ENCODE measurements at regions not wholly inside any gene's neighbourhood (a gene's known extent, or its start where the extent isn't known, plus 50 kb on each side); places are given as distances from the start of the nearest gene placed in this dataset.

GRCh38 chr1:244157731-244158438, 106.8 kb downstream of the ZBTB18 start:
- no peak for DNase-seq

- DNase-seq: no peak
Observed at GRCh38 chr1:244159646-244160045, 108.6 kb downstream of the ZBTB18 start.

GRCh38 chr1:244160455-244161235, 109.6 kb downstream of the ZBTB18 start:
- no peak for DNase-seq

GRCh38 chr1:244161236-244161510, 110.1 kb downstream of the ZBTB18 start:
- DNase-seq: no peak

GRCh38 chr1:244162786-244163530, 111.9 kb downstream of the ZBTB18 start:
- DNase-seq: no peak

- DNase-seq: no peak
Observed at GRCh38 chr1:244163861-244164510, 112.9 kb downstream of the ZBTB18 start.

- no peak for DNase-seq
Observed at GRCh38 chr1:244164511-244164890, 113.4 kb downstream of the ZBTB18 start.

GRCh38 chr1:244165021-244165420, 113.9 kb downstream of the ZBTB18 start:
- no peak for DNase-seq

- no peak for DNase-seq
Observed at GRCh38 chr1:244165701-244166100, 114.6 kb downstream of the ZBTB18 start.

GRCh38 chr1:244171241-244171985, 120.3 kb downstream of the ZBTB18 start:
- no peak for DNase-seq

- no peak for DNase-seq
Observed at GRCh38 chr1:244173240-244173639, 122.2 kb downstream of the ZBTB18 start.

- DNase-seq: no peak
Observed at GRCh38 chr1:244173769-244174168, 122.7 kb downstream of the ZBTB18 start.

- no peak for DNase-seq
Observed at GRCh38 chr1:244174922-244175521, 123.9 kb downstream of the ZBTB18 start.

GRCh38 chr1:244176201-244176600, 125.1 kb downstream of the ZBTB18 start:
- DNase-seq: no peak

GRCh38 chr1:244180256-244180655, 129.2 kb downstream of the ZBTB18 start:
- no peak for DNase-seq

GRCh38 chr1:244181867-244182266, 130.8 kb downstream of the ZBTB18 start:
- DNase-seq: no peak

GRCh38 chr1:244183037-244183436, 132.0 kb downstream of the ZBTB18 start:
- no peak for DNase-seq

GRCh38 chr1:244186372-244186771, 135.3 kb downstream of the ZBTB18 start:
- no peak for DNase-seq

- no peak for DNase-seq
Observed at GRCh38 chr1:244187310-244187709, 136.2 kb downstream of the ZBTB18 start.

GRCh38 chr1:244191581-244191980, 140.5 kb downstream of the ZBTB18 start:
- no peak for DNase-seq

GRCh38 chr1:244192325-244192724, 141.2 kb downstream of the ZBTB18 start:
- DNase-seq: no peak

GRCh38 chr1:244196571-244197285, 145.6 kb downstream of the ZBTB18 start:
- no peak for DNase-seq

Data from stimulated activated CD4-positive, alpha-beta T cell treated with anti-CD3 and anti-CD28 coated beads, Interleukin-4, amount 100 ng/mL, for 4 hours (primary cell).